GM23248 (cell line): ENCODE measurements at regions not wholly inside any gene's neighbourhood (a gene's known extent, or its start where the extent isn't known, plus 50 kb on each side); places are given as distances from the start of the nearest gene placed in this dataset.

Experiments used
- DNase-seq: peaks from one replicate; pipeline ENCODE4 v3.0.0-alpha.2; 2015
- H2AFZ ChIP-seq: fragments of 200-600 bp; sonication (generic); 2 replicates; pipeline ENCODE4 v1.6.1; 2016; ENCODE audit warnings: antibody characterized with exemption
- H3F3A ChIP-seq: fragments of 200-600 bp; sonication (generic); 2 replicates; pipeline ENCODE4 v1.6.1; 2016; ENCODE audit warnings: mild to moderate bottlenecking, antibody characterized with exemption, mixed run types; ENCODE audit not compliant: insufficient read depth
- H3K27ac ChIP-seq: fragments of 200-600 bp; sonication (generic); 2 replicates; pipeline ENCODE4 v1.5.1; 2016; ENCODE audit warnings: mild to moderate bottlenecking
- H3K27me3 ChIP-seq: fragments of 200-600 bp; sonication (generic); replicated peaks from 2 replicates; pipeline ENCODE4 v1.6.1; 2016; ENCODE audit warnings: mild to moderate bottlenecking; ENCODE audit not compliant: insufficient read depth
- H3K36me3 ChIP-seq: fragments of 200-600 bp; sonication (generic); 2 replicates; pipeline ENCODE4 v1.6.1; 2016; ENCODE audit warnings: low read depth, mild to moderate bottlenecking
- H3K4me1 ChIP-seq: fragments of 200-600 bp; sonication (generic); 2 replicates; pipeline ENCODE4 v1.6.1; 2016; ENCODE audit warnings: mild to moderate bottlenecking; ENCODE audit not compliant: insufficient read depth
- H3K4me2 ChIP-seq: fragments of 200-600 bp; sonication (generic); one replicate; pipeline ENCODE4 v1.6.1; 2016; ENCODE audit warnings: mild to moderate bottlenecking; ENCODE audit not compliant: unreplicated experiment
- H3K4me3 ChIP-seq: fragments of 200-600 bp; sonication (generic); 2 replicates; pipeline ENCODE4 v1.5.1; 2016; ENCODE audit warnings: mild to moderate bottlenecking
- H3K79me2 ChIP-seq: fragments of 200-600 bp; sonication (generic); 2 replicates; pipeline ENCODE4 v1.6.1; 2016; ENCODE audit warnings: mild to moderate bottlenecking; ENCODE audit not compliant: insufficient read depth
- H3K9ac ChIP-seq: fragments of 200-600 bp; sonication (generic); 2 replicates; pipeline ENCODE4 v1.6.1; 2016; ENCODE audit warnings: mild to moderate bottlenecking
- H3K9me2 ChIP-seq: fragments of 200-600 bp; sonication (generic); 2 replicates; pipeline ENCODE4 v1.6.1; 2016; ENCODE audit warnings: mixed run types, mild to moderate bottlenecking, moderate library complexity; ENCODE audit not compliant: insufficient read depth
- H3K9me3 ChIP-seq: fragments of 200-600 bp; sonication (generic); one replicate; pipeline ENCODE4 v1.6.1; 2017; ENCODE audit warnings: low read depth
- H4K20me1 ChIP-seq: fragments of 200-600 bp; sonication (generic); 2 replicates; pipeline ENCODE4 v1.6.0; 2016; ENCODE audit not compliant: insufficient read depth
- EZH2 ChIP-seq: fragments of 200-600 bp; sonication (generic); IDR thresholded peaks from 2 replicates; pipeline ENCODE4 v1.6.1; 2018; ENCODE audit warnings: antibody characterized with exemption, mild to moderate bottlenecking; ENCODE audit not compliant: insufficient read depth, poor library complexity, severe bottlenecking
- EZH2phosphoT487 ChIP-seq: fragments of 200-600 bp; sonication (generic); IDR thresholded peaks from 2 replicates; pipeline ENCODE4 v1.6.1; 2018; ENCODE audit warnings: antibody characterized with exemption, moderate library complexity, mild to moderate bottlenecking, low read depth; ENCODE audit not compliant: insufficient read depth
- WGBS, 2 experiments: methylation state at CpG; one replicate each; pipeline ENCODE4 v1.1.6; 2015 to 2017; ENCODE audit warnings: low lambda C conversion rate in 2 of 2, low coverage in 1 of 2; ENCODE audit errors: missing lambda C conversion rate in 2 of 2; 5-methylcytosine and 5-hydroxymethylcytosine counted together
- in situ Hi-C: fragments of 300-500 bp; cut with MboI; formaldehyde crosslinking; loops from 2 replicates; pipeline ENCODE4 v1.15.0; 2020

- H2AFZ ChIP-seq: no peak overlapping the region
- 72 to 75% methylated on average over 9 of the region's 9 CpGs for WGBS, 2 experiments
- H3K4me3 ChIP-seq: no peak overlapping the region
- H3K4me1 ChIP-seq: peaks cover 22% of the 10 kb centered on the region
- in situ Hi-C loops: loop anchor here (10.0 to 25.0 kb wide), 3 partner anchors 848 to 1273 kb away; no protein-coding TSS in a partner anchor
- H3K36me3 ChIP-seq: no peaks in the 10 kb centered on the region
- H3K4me2 ChIP-seq: no peak overlapping the region
- no peaks in the 10 kb centered on the region for H3K9me2 ChIP-seq
- no peak for DNase-seq
- H3K9me3 ChIP-seq: no peaks in the 10 kb centered on the region
- H3K27ac ChIP-seq: no peak overlapping the region
- H4K20me1 ChIP-seq: no peaks in the 10 kb centered on the region
- no peak overlapping the region for H3K9ac ChIP-seq
- no peaks in the 10 kb centered on the region for H3K79me2 ChIP-seq
- peaks cover 27% of the 10 kb centered on the region for H3F3A ChIP-seq
- H3K27me3 ChIP-seq: peaks cover 25% of the 10 kb centered on the region
- no peak for TF ChIP-seq EZH2phosphoT487
- TF ChIP-seq EZH2: no peak
These were observed 213.2 kb upstream of the UGT8 start for GRCh38 chr4:114385195-114385985.

- WGBS, 2 experiments: 4 to 10% methylated on average over 5 of the region's 5 CpGs
These were observed 211.9 kb upstream of the UGT8 start for GRCh38 chr4:114386637-114387233.

GRCh38 chr4:114389070-114389685 lies 209.4 kb upstream of the UGT8 start:
- Histone ChIP-seq H3K27ac (no peak overlapping the region), H3K9me2 (no peaks in the 10 kb centered on the region), H3K27me3 (peaks cover 51% of the 10 kb centered on the region), H3K9ac (no peak overlapping the region), H4K20me1 (no peaks in the 10 kb centered on the region), H3K4me1 (peaks cover 4% of the 10 kb centered on the region), H3K4me3 (no peak overlapping the region), H3K9me3 (no peaks in the 10 kb centered on the region), H2AFZ (no peak overlapping the region), H3K79me2 (no peaks in the 10 kb centered on the region), H3K4me2 (no peak overlapping the region), H3K36me3 (no peaks in the 10 kb centered on the region), H3F3A (peaks cover 2% of the 10 kb centered on the region)
- no peak for DNase-seq
- WGBS, 2 experiments: 35 to 39% methylated on average over 9 of the region's 9 CpGs
- in situ Hi-C loops: loop anchor here (10.0 to 25.0 kb wide), 3 partner anchors 852 to 1277 kb away; no protein-coding TSS in a partner anchor
- TF ChIP-seq EZH2: no peak
- no peak for TF ChIP-seq EZH2phosphoT487

More at GRCh38 chr4:114386637-114387233, 211.9 kb upstream of the UGT8 start:
- in situ Hi-C loops: loop anchor here (10.0 to 25.0 kb wide), 3 partner anchors 849 to 1274 kb away; no protein-coding TSS in a partner anchor
- TF ChIP-seq EZH2: no peak
- no peak for TF ChIP-seq EZH2phosphoT487
- DNase-seq: peak; percentile 60
- H3K9me3 ChIP-seq: no peaks in the 10 kb centered on the region
- peaks cover 27% of the 10 kb centered on the region for H3F3A ChIP-seq
- no peak overlapping the region for H2AFZ ChIP-seq
- H3K27me3 ChIP-seq: peaks cover 35% of the 10 kb centered on the region
- H3K4me1 ChIP-seq: peaks cover 22% of the 10 kb centered on the region
- no peaks in the 10 kb centered on the region for H3K36me3 ChIP-seq
- H3K79me2 ChIP-seq: no peaks in the 10 kb centered on the region
- no peaks in the 10 kb centered on the region for H3K9me2 ChIP-seq
- no peak overlapping the region for H3K9ac ChIP-seq
- H3K27ac ChIP-seq: no peak overlapping the region
- H3K4me2 ChIP-seq: no peak overlapping the region
- H3K4me3 ChIP-seq: no peak overlapping the region
- no peaks in the 10 kb centered on the region for H4K20me1 ChIP-seq

GRCh38 chr4:114393295-114394038 lies 205.1 kb upstream of the UGT8 start:
- in situ Hi-C loops: loop anchor here (10.0 to 25.0 kb wide), 3 partner anchors 261 to 1281 kb away; no protein-coding TSS in a partner anchor
- no peak for DNase-seq
- TF ChIP-seq EZH2 (no peak), EZH2phosphoT487 (no peak)
- no peak overlapping the region for H3K27ac ChIP-seq
- 44 to 45% methylated on average over 3 of the region's 3 CpGs for WGBS, 2 experiments
- H3K9me2 ChIP-seq: no peaks in the 10 kb centered on the region
- no peaks in the 10 kb centered on the region for H3K9me3 ChIP-seq
- H3K4me3 ChIP-seq: no peak overlapping the region
- H3K4me2 ChIP-seq: no peak overlapping the region
- no peaks in the 10 kb centered on the region for H4K20me1 ChIP-seq
- H3K79me2 ChIP-seq: no peaks in the 10 kb centered on the region
- no peaks in the 10 kb centered on the region for H3F3A ChIP-seq
- H3K36me3 ChIP-seq: no peaks in the 10 kb centered on the region
- H3K9ac ChIP-seq: no peak overlapping the region
- H3K27me3 ChIP-seq: peaks cover 78% of the 10 kb centered on the region
- no peak overlapping the region for H2AFZ ChIP-seq
- H3K4me1 ChIP-seq: no peaks in the 10 kb centered on the region
